ENCODE measurements at regions not wholly inside any gene's neighbourhood (a gene's known extent, or its start where the extent isn't known, plus 50 kb on each side); places are given as distances from the start of the nearest gene placed in this dataset.

GRCh38 chr20:60960500-60960899 is 291.6 kb upstream of the CDH4 start:
- no peak overlapping the region for H3K4me3 Mint-ChIP-seq
- peaks cover 42% of the 10 kb centered on the region for H3K27me3 Mint-ChIP-seq (ENCODE audit: low read depth, poor library complexity)
- H3K27ac Mint-ChIP-seq, result no peak overlapping the region
- H3K9me3 Mint-ChIP-seq, result no peaks in the 10 kb centered on the region
- no peaks in the 10 kb centered on the region for H3K36me3 Mint-ChIP-seq (ENCODE audit: low read depth)
- DNase-seq, result no peak
- TF ChIP-seq CTCF (IDR thresholded peaks at IDR 0.05), result no peak
- no peaks in the 10 kb centered on the region for H3K4me1 Mint-ChIP-seq

GRCh38 chr20:60961551-60961950 is 290.5 kb upstream of the CDH4 start:
- H3K4me1 Mint-ChIP-seq, result no peaks in the 10 kb centered on the region
- no peaks in the 10 kb centered on the region for H3K36me3 Mint-ChIP-seq (ENCODE audit: low read depth)
- no peak for DNase-seq
- peaks cover 39% of the 10 kb centered on the region for H3K27me3 Mint-ChIP-seq (ENCODE audit: low read depth, poor library complexity)
- no peaks in the 10 kb centered on the region for H3K9me3 Mint-ChIP-seq
- no peak overlapping the region for H3K4me3 Mint-ChIP-seq
- no peak for TF ChIP-seq CTCF (IDR thresholded peaks at IDR 0.05)
- no peak overlapping the region for H3K27ac Mint-ChIP-seq

DNA sequence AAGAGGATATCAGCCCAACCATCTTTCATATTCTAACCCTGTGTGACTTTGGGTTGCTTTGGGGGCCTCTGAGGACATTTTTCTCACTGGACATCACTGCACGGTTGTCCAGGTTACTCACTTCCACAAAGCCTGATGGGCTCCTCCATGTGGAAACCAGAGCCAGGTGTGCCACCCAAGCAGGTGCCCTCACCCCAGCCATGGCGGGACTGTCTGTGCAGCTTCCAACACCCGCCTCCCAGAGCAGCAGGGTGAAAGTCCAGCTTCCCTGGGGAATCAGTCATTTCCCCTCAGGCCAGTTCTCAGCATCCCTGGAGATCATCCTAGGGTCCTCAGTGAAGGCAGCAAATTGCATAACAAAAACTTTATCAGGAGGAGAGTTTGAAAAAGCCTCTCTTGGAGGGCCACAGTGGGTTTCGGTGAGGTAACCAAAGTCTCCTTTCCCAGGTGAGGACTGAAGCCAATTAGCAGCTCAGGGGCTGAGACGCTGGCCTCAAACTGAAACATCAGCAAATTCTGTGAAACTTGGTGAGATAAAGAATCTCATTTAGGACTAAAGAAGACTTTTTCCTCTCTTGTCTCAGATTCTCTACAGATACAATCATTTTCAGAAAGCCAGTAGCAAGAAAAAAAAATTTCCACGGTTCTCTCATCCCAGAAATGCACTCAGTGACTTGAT is 289.6 kb upstream of the CDH4 start:
- TF ChIP-seq CTCF (IDR thresholded peaks at IDR 0.05), result no peak
- Mint-ChIP-seq H3K4me1 (no peaks in the 10 kb centered on the region), H3K27me3 (ENCODE audit: low read depth, poor library complexity) (peaks cover 35% of the 10 kb centered on the region), H3K4me3 (no peak overlapping the region), H3K36me3 (ENCODE audit: low read depth) (no peaks in the 10 kb centered on the region), H3K9me3 (no peaks in the 10 kb centered on the region), H3K27ac (no peak overlapping the region)
- DNase-seq, result no peak

DNA sequence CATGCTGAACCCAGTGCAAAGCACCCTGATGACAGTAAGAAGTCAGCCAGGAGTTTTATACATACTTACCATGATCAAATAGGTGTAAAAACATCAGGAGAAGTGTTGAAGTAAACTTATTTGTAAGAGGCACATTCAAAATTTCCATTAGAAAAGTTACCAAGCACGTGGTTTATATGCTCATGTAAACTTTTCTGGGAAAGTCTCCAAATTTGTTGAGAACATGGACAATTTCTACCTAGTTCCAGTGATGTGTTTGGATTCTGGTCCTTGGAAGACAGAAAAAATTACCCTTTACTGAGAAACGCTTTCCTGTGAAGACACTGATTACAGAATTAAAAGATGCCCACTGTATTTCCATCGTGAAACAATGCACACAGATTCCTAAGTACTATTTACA is 288.9 kb upstream of the CDH4 start:
- H3K4me1 Mint-ChIP-seq, result no peaks in the 10 kb centered on the region
- no peak overlapping the region for H3K27ac Mint-ChIP-seq
- DNase-seq, result no peak
- no peaks in the 10 kb centered on the region for H3K36me3 Mint-ChIP-seq (ENCODE audit: low read depth)
- no peaks in the 10 kb centered on the region for H3K9me3 Mint-ChIP-seq
- H3K4me3 Mint-ChIP-seq, result no peak overlapping the region
- no peak for TF ChIP-seq CTCF (IDR thresholded peaks at IDR 0.05)
- peaks cover 30% of the 10 kb centered on the region for H3K27me3 Mint-ChIP-seq (ENCODE audit: low read depth, poor library complexity)

- Mint-ChIP-seq H3K27me3 (ENCODE audit: low read depth, poor library complexity) (peaks cover 22% of the 10 kb centered on the region), H3K4me1 (no peaks in the 10 kb centered on the region), H3K27ac (no peak overlapping the region), H3K9me3 (no peaks in the 10 kb centered on the region), H3K4me3 (no peak overlapping the region), H3K36me3 (ENCODE audit: low read depth) (no peaks in the 10 kb centered on the region)
- TF ChIP-seq CTCF (IDR thresholded peaks at IDR 0.05), result no peak
- DNase-seq, result no peak
Measured at GRCh38 chr20:60964911-60965310, 287.1 kb upstream of the CDH4 start.

GRCh38 chr20:60966031-60966430 is 286.0 kb upstream of the CDH4 start:
- Mint-ChIP-seq H3K9me3 (no peaks in the 10 kb centered on the region), H3K36me3 (ENCODE audit: low read depth) (no peaks in the 10 kb centered on the region), H3K27ac (no peak overlapping the region), H3K27me3 (ENCODE audit: low read depth, poor library complexity) (peaks cover 22% of the 10 kb centered on the region), H3K4me3 (no peak overlapping the region), H3K4me1 (no peaks in the 10 kb centered on the region)
- TF ChIP-seq CTCF (IDR thresholded peaks at IDR 0.05), result no peak
- no peak for DNase-seq
